ENCODE measurements at regions not wholly inside any gene's neighbourhood (a gene's known extent, or its start where the extent isn't known, plus 50 kb on each side); places are given as distances from the start of the nearest gene placed in this dataset.

GRCh38 chr17:71725811-71726210 lies 395.0 kb upstream of the SOX9 start:
- no peak for TF ChIP-seq CTCF (IDR thresholded peaks at IDR 0.05)
- no peak for TF ChIP-seq POLR2A (IDR thresholded peaks at IDR 0.05; ENCODE audit: low read length)
- no peak for TF ChIP-seq MYC (IDR thresholded peaks at IDR 0.05; ENCODE audit: borderline replicate concordance, low read length)
- TF ChIP-seq REST (IDR thresholded peaks at IDR 0.05) = no peak
- no peak for TF ChIP-seq CHD4 (IDR thresholded peaks at IDR 0.05; ENCODE audit: borderline replicate concordance)
- TF ChIP-seq HOXB13 (CRISPR knock-in tag; IDR thresholded peaks at IDR 0.05; ENCODE audit: low read depth) = no peak
- TF ChIP-seq CEBPB (IDR thresholded peaks at IDR 0.05) = no peak
- no peak for TF ChIP-seq EP300 (IDR thresholded peaks at IDR 0.05)
